ENCODE measurements at regions not wholly inside any gene's neighbourhood (a gene's known extent, or its start where the extent isn't known, plus 50 kb on each side); places are given as distances from the start of the nearest gene placed in this dataset.
A peak's percentile ranks its signal among the peaks of the same experiment; 100 is the strongest.

DNA sequence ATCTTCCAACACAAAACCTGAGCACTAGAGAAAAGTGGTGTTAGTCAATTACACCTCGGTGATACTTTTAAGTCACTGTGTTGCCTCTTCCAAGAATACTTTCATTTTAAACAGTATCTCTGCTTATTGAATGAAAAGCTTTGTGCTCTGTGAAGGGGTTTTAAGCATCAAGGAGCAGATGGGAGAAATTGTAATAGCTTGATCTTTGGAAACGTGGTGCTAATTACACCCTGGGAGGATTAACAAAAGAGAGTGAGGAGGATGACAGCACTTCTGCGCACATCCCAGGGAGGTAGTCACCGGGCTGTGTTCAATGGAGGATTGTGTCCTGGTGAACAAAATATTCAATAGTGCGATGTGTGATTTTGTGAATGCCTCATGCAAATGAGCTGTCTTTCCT, 477.4 kb upstream of the ADAMTS16 start:
- no peak for DNase-seq

DNA sequence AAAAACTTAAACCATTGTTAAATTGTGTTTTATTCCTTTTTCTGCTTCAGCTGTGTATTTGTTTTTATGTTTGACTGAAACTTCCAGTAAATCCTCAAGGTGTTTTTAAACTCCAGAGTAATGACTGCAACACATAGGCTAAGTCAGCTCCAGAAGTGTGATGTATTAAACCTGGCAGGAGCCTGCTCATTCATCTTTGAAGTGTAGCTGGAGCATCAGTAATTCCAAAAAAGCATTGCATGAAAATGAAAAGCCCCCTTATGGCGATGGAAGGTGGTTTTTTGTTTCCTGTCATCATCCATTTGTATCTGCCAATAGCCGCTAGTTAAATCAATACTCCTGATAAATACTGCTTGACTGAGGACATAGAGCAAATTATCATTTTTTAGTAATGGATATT, 474.2 kb upstream of the ADAMTS16 start:
- DNase-seq, result no peak

DNA sequence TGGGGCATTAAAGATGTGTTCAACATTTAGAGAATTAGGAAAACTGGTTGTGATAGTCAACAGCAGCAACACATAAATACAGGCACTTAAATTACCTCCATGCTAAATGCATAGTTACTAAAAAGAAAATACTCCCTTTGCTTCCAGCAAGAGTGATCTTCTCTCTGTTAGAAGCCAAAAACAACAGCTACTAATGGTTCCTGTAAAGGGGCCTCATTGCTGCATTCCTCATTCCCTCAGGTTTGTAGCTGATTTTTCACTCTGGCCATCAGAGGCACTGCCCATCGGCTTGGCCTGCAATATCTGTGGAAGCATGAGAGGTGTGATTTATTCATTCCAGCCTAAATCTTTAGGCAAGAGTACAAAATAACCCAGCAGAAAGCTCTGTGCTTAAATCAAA, 466.0 kb upstream of the ADAMTS16 start:
- DNase-seq, result no peak

DNA sequence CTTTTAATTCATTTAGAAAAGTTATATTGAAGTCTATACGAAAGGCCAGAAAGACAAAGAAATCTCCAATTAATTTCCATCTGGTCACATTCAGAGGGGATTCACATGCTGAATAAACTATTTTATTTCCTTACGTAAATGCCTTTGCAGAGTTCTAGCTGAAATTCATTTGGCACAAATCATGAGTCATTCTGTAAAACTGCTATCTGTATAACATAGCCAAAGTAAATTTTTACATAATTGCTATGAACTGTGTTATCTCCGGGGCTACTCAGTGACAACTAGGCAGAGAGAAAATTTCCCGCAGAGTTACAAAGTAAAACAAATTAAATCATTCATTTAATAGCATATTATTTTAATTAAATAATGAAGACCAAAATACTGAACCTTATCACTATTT, 463.2 kb upstream of the ADAMTS16 start:
- no peak for DNase-seq

DNA sequence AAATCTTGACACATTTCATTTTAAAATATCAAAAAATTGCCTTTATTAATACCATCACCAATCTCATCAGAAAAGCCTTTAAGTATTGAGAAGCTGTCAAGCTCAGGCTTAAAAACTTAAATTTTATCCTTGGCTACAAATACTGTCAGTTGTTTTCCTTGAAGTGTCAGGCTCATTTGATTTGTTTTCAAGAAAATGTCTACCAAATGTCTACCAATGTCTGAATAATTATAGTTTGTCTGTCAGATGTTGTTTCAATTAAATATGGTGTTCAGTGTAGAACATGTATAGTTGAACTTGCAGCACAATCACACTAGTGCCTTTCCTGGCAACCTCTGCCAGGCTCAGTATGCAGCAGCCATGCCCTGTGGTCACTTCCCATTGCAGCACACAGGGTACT, 455.2 kb upstream of the ADAMTS16 start:
- no peak for DNase-seq

DNA sequence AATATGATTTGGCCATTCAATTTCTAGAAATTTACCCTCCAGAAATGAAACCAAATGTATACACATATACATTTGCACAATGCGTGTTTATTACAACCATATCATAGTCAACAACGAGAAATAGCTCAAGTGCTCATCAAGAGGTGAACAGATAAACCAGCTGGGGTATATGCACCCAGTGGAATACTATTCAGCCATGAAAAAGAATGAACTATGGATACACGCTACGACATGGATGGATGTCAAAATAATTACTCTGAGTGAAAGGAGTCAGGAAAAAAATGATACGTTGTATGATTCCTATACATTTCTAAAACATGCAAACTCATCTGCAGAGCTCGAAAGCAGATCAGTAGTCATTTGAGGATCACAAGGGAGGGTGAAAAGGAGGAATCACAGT, 441.5 kb upstream of the ADAMTS16 start:
- no peak for DNase-seq

DNA sequence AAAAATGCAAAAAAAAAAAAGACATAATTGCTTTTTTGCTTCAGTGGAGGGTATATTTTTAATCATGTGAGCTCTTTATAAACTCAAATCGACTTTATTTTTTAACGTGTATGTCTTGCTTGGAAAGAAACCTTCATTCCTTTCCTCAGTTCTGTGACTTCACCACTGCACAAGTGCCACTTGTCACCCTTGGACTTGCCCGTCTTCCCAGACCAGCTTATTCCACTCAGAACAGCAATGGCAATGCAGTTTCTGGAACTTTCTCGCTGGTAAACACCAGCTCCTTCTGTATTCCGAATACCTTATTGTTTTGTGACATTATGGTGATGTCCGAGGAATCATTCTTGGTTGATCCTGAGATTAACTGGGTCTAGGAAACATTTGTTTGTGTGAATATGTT, 440.5 kb upstream of the ADAMTS16 start:
- DNase-seq, result no peak

DNA sequence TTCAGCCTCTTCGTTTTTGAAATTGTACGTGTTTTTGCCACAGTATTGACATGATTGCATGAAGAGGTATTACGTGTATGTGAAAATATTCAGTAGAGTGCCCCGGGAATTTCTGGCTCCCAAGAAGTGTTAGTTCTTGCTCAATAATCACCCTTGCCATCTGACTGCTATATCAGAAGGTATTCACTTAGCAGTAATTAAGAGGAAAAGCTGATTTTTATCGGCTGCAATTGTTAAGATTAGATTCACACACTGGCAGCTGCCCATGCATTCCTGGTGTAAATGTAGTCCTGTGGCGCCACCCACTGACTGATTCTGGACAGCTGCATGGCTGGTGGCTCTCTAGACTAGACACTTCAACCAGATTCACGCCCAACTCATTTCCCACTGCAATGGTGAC, 440.1 kb upstream of the ADAMTS16 start:
- DNase-seq, result peak; percentile 30 to 54

DNA sequence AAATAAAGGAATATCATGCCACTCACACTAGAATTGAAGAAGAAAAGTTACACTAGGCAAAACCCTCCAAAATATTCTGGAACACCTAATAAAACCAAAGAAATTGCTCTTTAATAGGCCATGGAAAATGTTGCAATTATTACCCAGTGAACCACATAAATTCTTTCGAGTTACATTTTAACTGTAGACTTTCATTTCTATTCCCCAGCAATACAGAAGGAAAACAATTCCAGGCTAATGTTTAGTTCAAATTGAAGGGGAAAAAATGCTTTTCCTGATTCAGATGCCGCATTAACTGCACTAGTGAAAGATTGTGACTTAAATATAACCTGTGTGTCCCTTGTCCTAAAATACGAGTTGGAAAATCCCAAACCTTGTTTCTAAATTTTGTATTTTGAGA, 439.3 kb upstream of the ADAMTS16 start:
- no peak for DNase-seq

DNA sequence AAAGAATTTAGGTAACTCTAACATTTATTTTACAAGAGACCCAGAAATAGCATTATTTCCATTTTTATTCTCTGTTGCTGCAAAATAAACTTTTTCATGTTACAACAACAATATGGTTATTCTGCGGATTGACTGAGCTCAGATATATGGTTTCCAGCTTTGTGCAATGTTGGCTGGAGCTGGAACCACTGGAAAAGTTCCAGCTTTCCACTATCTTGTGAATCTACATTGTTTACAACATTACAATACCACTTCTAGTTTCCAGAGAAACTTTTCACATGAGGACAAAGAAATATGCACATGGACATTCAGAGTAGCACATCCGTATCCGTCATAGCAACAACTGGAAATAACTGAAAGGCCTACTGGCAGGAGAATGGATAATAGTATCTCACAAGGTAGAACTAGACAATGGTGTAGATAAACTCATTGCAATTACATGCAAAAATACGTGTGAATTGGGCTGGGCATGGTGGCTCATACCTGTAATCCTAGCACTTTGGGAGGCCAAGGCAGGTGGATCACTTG, 436.1 kb upstream of the ADAMTS16 start:
- DNase-seq, result no peak

DNA sequence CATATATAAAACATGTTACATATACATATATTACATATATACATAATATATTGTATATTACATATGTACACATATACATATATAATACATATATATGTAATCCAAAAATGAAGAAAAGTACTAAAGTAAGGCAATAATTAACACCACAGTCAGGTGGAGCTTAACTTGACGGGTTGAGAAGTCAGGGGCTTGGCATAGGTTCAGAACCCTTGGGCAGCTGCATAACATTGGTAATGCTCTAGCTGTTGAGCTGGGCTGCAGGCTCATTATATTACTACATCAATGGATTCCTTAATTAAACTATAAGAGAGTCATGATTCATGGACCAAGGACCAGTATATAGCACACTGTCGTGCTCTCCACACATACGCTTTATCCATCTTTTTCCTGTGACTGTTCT, 435.2 kb upstream of the ADAMTS16 start:
- no peak for DNase-seq

DNA sequence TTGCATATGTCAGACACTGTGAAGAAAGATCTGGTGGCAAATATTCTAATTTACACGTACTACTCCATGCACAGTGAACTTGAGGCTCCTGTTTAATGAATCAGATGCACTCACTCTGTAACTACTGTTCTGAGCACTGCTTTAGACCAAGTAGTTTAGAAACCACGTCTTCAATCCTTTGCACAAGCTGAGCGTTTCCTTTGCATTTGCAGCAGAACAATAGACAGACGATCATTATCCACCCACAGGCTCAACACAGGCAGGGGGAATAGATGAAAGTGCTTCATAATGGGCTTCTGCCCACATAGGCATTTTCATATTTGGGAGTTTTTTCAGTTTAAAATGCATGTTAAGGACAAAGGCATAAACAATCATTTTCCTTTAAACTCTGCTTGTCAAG, 423.3 kb upstream of the ADAMTS16 start:
- no peak for DNase-seq

DNA sequence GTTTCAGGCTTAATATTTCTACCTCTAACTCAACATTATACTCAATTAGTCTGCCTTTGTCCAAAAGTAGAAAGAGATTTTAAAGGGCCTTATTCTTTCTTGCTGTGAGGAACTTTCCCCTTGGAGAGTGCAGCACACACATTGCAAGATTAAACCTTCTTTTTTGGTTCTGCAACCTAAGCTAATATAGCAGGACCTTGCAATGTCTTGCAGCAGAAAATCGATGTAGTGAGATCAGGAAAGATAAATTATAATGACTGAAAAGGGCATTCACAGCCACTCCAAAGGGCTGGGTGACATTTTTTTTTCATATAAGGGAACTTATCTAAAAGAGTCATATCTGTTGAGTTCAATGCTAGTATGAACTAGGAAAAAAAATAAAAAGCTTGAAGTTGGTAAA, 422.7 kb upstream of the ADAMTS16 start:
- DNase-seq, result no peak

DNA sequence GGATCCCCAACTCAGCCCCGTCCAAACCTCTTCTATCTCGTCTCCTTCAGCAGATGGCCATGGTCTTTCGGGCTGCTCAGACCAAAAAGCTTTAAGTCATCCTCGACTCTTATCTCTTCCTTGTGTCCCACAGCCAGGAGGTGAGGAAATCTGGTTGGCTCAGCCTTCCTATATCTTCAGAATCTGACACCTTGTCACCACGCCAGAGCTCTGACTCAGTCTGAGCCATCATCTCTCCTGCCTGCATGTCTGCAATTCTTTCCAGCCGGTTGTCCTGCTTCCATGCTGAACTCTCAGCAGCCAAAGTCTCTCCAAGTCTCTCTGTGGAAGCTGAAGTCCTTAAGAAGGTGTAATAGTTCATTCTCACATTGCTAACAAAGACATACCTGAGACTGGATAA, 419.3 kb upstream of the ADAMTS16 start:
- no peak for DNase-seq

DNA sequence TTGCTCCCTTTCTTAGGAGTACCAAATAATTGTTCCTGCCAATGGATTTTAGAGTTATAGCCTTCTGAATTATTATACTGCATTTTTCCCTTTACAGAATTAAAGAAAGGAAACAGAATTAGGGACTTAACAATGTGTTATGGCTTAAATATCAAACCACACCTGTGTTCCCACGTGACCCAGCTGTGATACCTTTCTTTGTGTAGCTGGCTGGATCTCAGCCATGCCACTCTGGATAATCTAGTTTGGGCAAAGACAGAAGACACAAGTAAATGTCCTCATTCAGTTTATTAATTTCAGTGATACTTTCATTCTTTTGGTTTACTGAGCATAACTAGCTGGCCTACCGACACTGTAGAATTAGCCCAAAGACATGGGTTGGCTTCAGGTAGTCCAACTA, 417.2 kb upstream of the ADAMTS16 start:
- DNase-seq, result no peak

DNA sequence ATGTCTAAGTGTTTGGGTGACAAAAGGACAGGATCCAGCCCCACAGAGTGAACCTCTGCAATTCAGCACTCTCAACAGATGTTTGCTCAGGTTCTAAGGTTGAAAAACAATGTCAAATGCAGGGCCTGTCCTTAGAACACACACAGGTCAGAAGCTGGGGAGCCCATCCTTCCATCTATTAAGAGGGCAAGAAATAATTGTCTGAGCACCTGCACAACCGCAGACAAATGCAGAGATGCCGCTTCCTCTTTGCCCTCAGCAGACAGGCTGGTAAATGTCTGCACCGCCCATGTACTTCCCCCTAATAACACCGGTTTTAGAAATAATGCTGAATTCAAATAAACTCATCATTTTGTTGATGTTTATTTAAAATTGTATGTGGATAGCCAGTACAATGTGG, 414.5 kb upstream of the ADAMTS16 start:
- DNase-seq, result no peak

DNA sequence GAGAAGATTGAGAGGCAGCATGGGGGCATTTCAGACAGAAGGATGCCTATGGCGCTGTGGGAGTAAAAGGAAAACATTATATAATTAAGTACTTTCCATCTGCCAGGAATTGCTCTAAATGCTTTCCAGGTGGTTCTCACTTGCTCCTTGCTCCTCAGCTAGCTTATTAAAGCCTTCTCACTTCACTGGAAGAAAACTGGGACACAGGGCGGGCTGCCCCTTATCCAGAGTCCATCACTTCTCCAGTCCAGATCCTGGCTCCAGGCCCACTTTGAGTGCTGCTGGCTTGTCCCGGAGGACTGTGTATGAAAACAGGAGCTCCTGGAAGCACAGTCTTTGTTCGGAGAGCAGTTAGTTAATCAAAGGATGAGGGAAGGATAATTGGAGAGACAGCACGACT, 409.9 kb upstream of the ADAMTS16 start:
- no peak for DNase-seq

DNA sequence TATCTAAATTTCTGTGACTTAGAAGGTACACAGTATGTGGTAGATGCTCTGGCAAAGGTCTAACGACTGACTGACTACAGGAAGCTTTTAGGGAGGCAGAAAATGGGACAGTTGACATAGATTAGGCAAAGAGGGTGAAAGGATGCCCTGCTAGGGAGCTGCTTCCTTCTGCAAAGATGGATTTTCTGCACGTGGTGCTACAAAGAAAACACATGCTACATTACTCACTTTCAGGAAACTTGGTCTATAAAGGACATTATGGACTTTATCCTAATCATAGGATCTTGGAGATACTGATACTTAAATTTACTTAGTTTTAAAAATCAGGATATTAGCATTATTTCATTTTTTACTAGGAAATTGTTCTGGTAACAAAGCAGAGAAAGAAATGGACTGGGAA, 405.8 kb upstream of the ADAMTS16 start:
- no peak for DNase-seq

DNA sequence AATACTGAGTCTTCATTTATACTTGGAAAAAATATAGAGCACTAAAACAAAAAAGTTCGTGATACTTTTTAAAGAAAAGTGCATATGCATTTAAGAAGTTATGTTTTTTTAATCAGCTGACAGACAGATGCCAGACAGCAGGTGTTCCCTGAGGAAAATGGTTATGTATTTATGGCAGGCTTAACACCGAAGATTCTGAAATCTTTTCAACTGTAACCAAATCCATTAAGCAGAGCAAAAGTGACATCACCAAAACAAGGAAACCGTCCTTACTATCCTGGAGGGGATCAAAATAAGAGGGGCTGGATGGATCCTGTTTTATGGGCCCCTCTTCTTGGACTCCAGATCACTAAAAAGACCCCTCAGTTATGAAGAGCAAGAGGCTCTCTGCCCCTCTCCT, 404.9 kb upstream of the ADAMTS16 start:
- DNase-seq, result no peak

DNA sequence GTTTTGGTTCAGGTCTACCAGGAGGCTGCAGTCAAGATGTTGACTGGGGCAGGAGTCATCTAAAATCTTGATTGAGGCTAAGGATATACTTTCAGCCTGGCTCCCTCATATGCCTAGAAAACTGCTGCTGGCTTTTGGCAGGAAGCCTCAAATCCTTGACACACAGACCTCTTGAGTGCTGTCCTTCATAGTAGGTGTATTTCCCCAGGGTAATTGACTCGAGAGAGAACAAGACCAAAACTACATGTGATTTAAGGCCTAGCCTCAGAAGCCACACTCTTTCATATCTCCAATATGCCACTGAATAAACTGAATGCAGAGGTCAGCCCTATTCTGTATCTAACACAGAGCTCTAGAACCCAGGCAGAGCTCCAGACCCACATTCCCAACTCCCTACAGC, 402.3 kb upstream of the ADAMTS16 start:
- DNase-seq, result no peak

DNA sequence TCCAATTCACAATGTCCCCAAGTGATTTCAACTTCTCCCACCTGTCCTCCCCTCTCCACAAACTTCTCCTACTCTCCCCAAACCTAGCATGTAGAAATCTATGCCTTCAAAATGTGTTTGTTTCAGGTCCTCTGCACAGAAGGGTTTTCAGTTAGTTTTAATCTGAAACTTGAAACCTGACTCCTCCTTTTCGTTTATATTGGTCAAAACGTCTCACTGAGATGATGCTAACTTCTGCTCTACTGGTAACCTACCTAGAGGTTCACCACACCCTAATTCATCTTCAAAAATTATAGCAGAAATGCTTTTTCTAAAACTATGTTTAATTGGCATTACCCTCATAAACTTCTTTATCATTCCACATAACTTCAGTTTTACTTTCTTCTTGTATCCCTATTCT, 401.8 kb upstream of the ADAMTS16 start:
- no peak for DNase-seq

DNA sequence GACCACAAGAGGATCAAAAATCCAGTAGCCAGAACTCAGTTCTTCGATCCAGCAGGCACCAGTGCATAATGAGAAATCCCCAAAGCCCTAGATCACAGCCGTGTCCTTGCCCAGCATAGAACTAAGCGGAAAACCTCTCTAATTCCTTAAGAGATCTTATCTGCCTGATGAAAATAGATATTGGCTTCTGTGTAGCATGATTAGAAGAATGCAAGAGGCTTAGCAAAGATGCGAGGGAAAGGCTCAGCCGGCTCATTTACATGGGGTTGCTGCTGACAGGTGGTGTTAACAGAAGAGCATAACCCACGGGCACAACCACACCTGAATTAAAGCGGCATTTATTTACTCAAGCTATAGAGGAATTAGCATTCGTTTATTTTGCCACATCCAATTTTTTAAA, 400.0 kb upstream of the ADAMTS16 start:
- no peak for DNase-seq

DNA sequence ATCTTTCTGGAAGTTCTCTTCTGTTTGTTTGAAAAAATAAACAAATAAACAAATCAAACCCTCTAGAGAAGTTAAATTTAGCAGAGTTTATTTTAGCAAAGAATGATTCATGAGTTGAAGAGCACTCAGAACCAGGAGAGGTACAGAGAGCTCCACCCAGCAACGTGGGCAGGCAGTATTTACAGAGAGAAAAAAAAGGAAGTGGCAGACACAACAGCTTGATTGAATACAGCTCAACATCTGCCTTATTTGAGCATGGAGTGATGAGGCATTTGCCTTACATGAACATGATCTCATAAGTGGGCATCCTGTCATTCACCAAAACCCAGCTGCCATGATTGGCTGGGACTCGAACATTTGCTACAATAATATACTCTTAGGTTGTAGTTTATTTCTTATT, 381.6 kb upstream of the ADAMTS16 start:
- DNase-seq, result no peak

DNA sequence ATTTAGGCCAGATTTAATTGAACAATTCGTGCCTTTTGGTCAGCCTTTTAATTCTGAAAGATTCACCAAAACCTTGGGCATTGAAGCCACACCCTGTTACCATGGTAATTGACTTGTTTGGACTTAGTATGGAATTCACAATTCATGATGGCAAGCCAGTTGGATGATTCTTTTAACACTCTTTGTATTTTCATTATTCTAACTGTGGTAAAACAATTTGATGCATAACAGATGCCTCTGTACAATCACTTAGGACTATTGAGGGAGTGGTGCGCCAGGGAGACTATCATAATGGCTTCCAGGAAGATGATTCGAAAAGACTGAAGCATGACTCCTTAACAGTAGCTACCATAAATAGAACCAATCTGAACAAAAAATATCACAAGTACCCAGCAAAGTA, 381.1 kb upstream of the ADAMTS16 start:
- DNase-seq, result no peak

DNA sequence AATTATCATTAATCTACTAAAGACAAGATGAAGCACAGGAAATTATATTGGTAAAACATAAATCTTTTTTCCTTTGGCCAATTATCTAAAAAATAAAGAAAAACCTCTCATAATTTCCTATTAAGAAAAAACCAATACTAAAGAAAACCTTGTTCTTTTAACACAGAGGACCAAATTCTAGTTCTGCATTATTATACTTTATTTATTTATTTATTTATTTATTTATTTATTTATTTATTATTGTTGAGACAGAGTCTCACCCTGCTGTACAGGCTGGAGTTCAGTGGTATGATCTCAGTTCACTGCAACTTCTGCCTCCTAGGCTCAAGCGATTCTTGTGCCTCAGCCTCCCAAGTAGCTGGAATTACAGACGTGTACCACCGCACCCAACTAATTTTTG, 377.8 kb upstream of the ADAMTS16 start:
- no peak for DNase-seq

DNA sequence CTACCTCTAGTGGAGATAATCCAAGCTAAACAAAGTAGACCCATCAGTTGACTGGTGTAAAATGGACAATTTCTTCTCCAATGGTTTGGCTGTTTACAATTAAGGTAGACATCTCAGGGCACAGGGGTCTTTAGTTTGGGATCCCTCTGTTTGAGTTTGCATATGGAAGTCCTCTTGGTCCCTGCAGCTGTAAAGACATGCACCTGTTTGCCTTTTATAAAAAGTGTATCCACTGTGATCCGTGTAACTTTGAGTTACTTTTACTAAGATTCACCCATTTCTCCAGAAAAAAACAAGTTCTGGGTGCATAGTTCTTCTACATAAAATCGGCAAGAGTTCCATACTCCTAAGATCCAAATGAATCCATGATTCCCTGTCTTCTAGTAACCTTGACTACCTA, 374.7 kb upstream of the ADAMTS16 start:
- DNase-seq, result no peak
